Epidermal melanocyte (primary cell): ENCODE measurements at regions not wholly inside any gene's neighbourhood (a gene's known extent, or its start where the extent isn't known, plus 50 kb on each side); places are given as distances from the start of the nearest gene placed in this dataset.
"Not testable (repeated sequence)": the region's sequence is repeated elsewhere in the genome, so short reads cannot be mapped to it uniquely, and the experiment has no call there.

ENCODE experiments used
- DNase-seq: peaks from one replicate; pipeline ENCODE4 v3.0.0; 2011; ENCODE audit warnings: low spot score; ENCODE audit not compliant: insufficient read length

DNA sequence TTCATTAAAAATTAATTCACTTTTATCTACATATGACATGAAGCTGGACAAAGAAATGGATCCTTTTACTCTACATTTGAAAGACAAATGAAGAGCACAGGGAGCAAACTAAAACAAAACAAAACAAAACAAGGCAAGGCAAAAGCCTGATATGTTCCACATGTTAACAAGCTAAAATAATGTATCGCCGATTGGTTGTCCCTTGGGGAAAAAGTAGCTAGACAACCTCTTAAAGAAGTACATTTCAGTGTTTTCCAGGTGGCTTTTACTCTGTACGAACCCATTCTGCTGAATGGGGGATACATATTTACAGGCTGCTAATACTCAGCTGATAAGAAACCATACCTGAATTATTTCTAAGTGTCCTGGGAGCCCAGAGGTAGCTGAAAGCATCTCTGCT, 493.0 kb upstream of the TBL1XR1 start:
- DNase-seq: no peak

DNA sequence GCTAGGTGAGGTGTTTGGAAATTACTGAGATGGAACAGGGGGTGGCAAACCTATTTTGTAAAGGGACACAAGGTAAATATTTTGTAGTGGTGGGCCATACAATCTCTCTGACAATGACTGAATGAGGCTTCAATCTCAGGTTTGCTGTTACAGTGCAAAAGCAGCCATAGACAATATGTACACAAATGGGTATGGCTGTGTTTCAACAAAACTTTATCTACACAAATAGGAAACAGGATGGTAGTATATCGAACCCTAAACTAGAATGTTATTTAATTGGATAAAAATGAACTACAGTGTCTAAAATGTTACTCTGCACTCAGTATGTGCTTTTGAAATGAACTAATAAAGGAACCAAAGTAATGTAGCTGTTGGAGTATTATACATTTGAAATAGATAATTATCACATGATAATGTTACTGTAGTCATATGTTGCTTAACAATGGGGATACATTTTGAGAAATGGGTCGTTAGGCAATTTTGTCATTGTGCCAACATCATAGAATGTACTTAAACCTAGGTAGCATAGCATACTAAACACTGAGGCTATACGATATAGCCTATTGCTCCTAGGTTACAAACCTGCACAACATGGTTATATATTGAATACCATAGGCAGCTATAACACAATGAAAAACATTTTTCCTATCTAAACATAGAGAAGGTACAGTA, 495.2 kb upstream of the TBL1XR1 start:
- DNase-seq: no peak

DNA sequence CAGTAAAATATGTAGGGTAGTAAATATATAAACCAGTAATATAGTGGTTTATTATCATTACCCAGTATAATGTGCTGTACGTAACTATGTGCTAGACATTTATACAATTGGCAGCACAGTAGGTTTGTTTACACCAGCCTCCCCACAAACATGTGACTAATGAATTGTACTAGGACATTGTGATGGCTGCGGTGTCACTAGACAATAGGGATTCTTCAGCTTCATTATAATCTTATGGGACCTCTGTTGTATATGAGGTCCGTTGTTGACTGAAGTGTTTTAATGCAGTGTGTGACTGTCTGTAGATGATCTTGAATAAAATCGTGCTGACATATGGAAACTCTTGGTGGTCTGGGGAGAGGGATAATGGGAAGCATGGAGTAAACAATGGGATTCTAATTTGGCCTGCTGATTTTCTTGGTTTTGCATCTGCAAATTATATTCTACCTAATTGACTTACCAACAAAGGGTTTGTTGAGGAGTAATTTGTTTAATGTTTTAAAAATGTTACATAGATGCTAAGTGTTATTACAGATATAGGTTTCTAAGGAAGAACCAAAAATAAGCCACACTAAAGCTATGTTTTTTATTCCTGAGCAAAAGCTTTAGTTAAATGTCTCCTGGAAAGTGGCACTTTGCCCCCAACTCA, 496.5 kb upstream of the TBL1XR1 start:
- DNase-seq: no peak

DNA sequence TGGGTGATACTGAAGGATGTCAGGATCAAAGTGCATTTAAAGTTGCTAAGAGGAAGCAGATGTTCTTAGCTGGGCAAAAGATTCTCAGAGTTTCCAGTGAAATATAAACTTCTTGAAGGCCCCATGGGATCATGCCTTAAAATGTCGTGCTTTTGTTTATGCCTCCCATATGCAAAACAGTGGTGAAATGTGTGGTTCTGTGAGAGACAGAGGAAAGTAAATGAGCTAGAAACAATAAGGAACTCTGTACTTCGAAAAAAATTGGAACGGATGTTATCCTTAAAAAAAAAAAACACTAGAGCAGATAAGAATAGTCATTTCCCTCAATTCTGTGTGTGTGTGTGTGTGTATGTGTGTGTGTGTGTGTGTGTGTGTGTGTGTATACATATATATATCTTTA, 497.0 kb upstream of the TBL1XR1 start:
- no peak for DNase-seq

DNA sequence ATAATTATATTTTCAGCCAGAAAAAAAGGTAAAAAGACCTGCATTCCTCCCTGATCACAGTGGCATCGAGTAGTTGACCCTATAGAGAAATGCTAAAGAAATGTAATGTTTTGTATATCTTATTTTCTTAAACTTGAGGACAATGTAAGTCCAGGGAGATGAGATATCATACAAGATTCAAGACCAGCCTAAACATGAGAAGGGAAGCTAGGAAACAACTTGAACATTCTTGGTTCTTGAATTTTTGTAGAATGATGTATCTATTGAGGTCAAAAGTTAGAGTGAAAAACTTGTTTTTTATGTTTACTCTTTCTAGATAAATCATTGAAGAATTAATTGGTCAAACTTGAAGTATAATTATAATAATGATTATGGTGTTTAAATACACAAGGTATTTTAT, 497.7 kb upstream of the TBL1XR1 start:
- no peak for DNase-seq

DNA sequence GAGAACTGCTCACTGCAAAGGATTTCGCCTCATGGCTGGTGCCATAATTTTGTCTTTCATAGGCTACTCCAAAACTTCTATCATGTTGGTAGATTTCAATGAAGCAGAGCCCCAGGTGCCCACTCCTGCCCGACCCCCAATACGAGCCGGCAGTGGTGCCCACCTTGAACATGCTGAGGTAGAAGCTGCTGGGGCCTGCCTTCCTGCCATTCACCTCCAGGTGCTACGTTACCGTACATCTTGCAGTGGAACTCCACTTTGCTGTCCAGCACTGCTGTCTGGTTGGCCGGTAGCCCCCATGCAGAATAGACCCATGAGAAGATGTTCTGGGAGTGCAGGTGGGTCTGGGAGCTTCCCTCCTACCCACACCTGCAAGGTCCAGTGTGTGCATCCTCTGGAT, 502.8 kb upstream of the TBL1XR1 start:
- DNase-seq: no peak

DNA sequence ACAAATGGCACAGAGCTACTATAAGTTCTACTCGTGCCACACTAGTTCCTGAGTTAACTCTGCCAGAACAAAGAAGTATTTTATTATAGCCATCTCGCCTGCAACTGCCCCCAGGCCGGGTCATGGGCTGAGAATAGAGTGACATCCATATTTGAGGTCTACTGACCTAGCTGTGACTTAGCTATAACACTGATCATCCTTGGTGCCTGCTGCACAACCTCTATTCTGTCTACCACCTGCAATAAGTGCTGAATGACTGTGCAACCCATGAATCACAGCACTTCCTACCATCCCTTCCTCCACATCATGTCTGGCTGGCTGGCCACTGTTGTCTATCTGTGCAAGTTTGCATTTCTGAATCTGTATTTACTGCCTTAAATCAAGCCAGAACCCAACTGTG, 506.5 kb upstream of the TBL1XR1 start:
- no peak for DNase-seq

DNA sequence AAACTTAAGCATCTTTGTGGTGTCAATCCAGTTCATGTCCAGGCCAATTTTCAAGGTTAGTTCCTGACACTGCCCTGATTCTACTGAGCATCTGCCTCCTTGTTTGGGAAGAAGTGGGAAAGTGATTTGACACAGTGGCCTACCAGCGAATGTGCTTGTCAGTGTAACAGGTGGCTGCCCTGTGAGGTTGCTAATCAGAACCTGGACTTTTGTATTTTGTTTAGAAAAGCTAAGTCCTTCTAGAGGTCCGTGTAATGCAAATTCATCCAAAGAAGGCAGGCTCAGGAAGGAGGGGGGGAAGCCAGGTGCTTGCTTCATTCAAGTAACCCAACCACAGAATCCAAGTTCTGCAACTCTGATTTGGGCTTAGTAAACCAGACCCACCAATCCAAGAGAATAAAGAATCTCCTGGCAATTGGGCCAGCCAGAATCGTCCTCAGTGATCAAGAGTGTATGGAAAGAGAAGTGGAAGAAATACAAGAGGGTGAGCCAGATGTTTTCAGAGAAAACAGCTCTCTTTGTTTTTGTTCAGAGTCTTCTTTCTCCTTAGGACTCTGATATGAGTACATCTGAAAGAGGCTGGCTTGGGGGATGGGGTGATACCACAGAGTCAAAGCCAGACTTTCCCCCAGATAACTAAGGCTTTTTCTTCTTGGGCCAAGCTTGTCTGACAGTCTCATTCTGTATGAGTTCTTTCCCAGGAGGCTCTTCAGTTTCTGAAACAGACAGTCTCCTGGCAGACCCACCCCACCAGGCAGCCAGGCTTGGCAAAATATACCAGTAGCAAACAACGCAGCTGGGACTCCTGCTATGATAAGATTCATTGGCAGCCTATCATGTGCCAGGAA, 508.9 kb upstream of the TBL1XR1 start:
- DNase-seq: no peak

DNA sequence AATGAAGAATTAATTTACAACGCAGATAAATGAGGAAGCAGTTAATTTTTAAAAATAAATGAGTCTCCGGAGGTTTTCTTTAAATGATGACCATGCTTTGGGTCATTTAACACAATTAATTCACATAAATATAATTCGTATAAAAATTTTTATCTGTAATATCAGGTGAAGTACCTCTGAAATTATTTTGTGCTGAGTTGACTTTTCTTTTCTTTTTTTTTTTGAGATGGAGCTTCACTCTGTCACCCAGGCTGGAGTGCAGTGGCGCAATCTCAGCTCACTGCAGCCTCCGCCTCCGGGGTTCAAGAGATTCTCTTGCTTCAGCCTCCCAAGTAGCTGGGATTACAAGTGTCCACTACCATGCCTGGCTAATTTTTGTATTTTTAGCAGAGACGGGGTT, 512.2 kb upstream of the TBL1XR1 start:
- not testable (repeated sequence) for DNase-seq

DNA sequence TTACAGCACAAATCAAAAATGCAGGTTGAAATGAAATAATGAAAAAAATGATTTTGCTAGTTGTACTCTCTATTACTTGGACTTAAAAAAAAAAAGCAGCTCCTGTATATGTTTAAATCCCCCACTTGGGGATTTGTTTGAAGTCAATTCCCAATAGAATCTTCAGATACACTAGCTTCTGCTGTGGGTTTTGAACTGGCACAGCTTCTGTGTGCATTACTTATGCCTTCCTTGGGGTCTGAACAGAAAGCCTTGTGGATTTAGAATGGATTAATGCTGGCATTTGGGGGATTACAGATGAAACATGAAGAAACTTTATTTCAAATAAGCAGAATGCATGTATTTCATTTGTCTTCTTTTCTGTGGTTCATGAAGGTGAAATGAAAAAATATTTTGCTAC, 513.2 kb upstream of the TBL1XR1 start:
- no peak for DNase-seq

DNA sequence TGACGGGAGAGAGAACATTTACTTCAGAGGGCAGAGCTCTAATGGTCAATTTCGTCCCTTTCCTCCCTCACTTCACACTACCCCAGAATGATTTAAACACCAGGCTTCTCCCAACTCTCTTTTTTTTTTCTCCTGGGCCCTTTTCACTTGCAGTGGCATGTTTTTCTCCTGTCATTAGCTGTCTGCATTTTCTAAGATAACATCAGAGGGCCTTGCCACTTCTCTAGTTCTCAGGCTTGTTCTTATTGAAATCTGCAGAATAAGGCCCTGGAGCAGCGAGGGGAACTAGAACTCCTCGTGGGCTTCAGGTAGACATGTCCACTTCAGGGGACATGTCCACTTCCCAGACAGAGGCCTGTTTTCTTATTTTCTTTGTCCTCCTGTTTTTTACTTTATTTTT, 514.4 kb upstream of the TBL1XR1 start:
- DNase-seq: no peak

DNA sequence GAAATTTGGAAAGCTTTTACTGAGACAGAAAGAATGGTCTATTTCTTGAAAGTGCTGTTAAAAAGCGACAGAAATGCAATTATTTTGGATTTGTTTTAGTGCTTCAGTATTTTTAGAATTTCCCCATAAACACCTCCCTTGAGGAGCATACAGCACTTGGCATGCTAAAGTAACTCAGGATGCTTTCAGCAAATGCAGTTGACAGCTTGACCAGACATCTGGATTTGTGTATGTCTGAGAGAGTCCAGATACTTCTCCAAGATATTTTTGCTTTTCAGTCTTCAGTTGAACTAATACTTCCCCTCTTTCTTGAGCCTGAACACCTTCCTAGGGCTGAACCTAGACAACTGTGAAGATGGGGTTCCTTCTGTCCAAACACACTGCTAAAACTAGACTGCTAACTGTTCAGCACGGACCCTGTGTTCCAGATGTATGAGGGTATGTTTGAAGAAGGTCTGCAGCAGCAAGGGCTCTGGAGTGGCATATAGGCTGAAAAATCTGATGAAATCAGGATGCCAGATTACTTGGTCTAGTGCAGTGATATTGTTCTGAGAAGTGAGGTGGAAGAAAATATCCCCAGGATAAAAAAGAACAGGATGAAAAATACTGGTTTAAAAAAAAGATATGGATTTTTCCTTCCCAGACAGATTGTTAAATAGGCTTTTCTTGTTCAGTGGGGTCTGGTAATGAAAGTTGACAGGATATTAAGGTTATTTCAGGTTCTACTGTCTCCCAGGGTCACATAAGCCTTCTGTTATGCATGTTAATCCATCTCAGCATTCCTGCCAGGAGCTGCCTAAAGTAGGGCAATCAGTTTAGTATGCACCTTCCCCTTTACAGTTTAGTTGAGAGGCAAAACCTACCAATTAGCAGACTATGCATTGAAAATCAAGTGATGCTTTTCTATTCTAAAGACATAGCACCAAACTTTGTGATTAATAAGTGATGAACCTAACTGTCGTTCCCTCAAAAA, 516.9 kb upstream of the TBL1XR1 start:
- DNase-seq: peak; percentile 20

DNA sequence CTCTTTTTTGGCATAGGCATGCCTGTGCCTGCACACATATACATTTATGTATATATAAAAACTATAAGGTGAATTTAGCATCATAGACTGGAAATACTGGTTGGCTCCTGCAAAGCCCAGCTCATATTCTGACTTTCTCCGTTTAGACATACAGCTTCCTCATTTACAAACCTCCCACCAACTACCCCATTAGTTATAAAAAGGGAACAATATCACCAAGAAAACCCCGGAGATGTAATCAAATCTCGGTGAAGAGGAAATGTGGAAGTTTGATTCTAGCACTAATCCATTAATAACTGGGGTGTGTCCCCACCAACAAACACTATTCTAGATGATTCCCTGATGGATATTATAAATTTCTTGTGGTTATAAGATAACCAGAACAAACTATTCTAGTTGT, 517.7 kb upstream of the TBL1XR1 start:
- DNase-seq: no peak

DNA sequence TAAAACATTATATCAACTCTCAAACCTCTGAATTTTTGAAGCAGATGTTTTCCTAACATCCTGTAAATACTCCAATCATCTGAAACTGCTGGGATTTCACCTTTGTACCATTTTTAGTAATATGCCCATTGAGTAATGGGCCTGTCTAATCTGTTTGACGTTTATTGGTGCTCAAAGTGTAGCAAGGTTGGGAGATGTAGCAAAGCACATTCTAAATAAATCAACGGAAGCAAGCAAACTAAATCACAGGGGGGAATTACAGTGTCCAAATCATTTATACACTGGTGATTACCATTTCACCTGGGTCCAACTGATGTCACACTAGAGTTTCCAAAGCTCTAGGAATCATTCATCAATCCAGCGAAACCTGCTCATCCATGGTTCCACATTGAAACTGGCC, 518.7 kb upstream of the TBL1XR1 start:
- DNase-seq: no peak

DNA sequence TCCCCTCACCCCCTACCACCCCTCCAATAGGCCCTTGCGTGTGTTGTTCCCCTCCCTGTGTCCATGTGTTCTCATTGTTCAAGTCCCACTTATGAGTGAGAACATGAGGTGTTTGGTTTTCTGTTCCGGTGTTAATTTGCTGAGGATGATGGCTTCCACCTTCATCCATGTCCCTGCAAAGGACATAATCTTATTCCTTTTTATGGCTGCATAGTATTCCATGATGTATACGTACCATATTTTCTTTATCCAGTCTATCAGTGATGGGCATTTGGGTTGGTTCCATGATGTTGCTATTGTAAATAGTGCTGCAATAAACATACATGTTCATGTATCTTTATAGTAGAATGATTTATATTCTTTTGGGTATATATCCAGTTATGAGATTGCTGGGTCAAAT, 523.6 kb upstream of the TBL1XR1 start:
- not testable (repeated sequence) for DNase-seq

DNA sequence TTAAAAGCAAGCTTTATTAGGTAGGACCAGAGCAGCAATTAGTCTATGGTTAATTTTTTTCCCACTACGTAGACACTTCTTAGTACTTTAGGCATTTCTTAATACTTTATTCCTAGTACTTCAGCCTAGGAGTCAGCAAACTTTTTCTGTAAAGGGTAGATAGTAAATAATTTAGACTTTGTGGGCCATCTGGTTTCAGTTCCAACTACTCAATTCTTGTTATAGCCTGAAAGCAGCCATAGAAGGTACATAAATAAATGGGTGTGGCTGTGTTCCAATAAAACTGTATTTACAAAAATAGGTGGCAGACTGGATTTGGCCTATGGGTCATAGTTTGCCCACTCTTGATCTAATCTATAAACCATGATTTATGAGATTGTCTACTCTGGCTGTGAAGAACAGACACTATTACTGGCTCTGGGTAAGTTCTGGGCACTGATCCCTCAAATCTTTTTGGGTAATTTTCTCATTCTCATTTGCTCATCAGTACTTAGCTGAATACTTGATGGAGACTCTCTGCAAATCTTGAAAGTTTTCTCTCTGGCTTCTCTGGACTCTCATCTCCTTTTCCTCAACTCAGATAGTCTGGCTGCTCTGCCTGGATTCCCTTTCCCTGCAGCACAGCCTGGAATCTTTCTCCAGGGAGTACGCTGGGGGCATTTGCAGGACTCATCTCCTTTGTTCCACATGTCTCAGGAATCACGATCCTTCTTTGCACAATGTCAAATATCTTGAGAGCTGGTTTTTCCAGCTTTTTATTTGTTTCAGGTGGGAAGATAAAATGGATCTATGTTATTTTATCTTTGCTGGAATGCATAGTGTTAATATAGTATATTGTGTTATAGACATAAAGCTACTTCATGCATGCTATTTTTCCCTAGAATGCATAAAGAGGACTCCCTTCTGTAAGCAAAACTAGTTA, 524.8 kb upstream of the TBL1XR1 start:
- DNase-seq: no peak

DNA sequence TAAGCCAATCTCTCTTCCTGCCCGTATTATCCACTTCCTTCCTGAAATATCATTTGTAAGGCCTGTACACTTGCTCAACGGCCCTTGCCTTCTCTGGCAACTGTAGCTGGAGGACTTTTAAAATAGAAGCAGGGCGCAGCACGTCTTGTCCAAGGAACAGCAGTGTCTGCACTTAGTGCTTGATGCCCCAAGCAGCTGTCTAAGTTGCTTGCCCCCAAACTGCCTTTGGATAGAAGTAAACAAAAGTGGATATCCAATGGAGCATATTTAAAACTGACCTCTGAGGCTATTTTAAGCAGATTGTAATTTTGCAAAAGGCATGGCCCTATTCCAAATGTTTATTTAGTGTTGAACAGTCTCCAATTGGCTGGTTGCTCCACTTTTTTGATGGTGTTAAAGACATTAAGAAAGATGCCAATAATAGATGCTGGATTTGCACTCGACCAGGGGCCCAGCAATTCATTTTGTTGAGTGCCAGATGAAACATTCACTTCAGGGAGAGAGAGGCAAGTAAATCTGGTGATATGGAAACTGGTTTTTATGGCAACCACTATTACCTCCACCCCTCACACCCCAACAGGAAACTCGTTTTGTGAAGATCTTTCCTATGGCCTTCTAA, 526.8 kb upstream of the TBL1XR1 start:
- DNase-seq: peak; percentile 26

DNA sequence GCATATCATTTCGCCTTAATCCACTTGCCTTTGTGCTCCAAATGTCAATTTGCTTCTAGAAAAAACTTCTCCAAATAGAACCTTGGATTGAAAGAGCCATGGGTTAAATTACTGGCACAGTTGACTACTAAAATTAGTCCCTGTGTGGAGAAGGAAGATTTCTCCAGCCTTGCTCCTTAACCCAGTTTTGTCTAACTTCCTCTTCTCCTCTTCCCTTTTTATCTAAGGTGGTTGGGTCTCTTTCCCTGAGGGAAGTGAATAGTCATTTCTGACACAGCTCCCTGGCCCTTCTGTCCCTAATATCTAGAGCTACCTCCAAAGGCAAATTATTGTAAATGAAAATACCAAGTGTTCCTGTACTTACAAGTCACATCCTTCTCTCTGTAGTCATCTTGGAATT, 527.9 kb upstream of the TBL1XR1 start:
- DNase-seq: no peak

DNA sequence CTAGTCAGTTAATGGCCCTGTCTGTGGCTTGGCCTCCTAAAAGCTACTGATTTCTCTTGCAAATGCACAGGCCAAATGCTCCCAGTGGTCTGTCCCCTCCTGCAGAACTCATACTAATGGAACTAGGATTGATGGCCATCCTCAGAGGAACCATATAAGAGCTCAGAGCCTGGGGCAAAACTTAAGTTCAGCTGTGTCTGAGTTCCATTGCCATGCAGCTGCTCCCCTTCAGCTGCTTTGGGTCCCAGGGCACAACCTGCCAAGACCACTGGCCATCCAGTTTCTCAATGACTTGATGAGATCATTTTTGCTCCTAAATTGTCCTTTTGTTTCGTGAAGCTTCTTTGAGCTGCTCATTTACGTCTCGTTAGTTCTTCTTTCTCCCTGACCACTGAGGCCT, 529.5 kb upstream of the TBL1XR1 start:
- no peak for DNase-seq
